Activated CD4-positive, alpha-beta T cell treated with anti-CD3 and anti-CD28 coated beads for 4 hours (primary cell): ENCODE measurements at regions not wholly inside any gene's neighbourhood (a gene's known extent, or its start where the extent isn't known, plus 50 kb on each side); places are given as distances from the start of the nearest gene placed in this dataset.
"Not testable (repeated sequence)": the region's sequence is repeated elsewhere in the genome, so short reads cannot be mapped to it uniquely, and the experiment has no call there.

Source experiments
- DNase-seq, 2 donors: peaks; one replicate each; pipeline ENCODE4 v3.0.0-alpha.2; 2020

- no peak for DNase-seq
Measured at GRCh38 chr5:8676695-8677094, 807.7 kb downstream of the MTRR start.

- no peak for DNase-seq
Measured at GRCh38 chr5:8682381-8682780, 813.4 kb downstream of the MTRR start.

GRCh38 chr5:8683496-8683895, 814.5 kb downstream of the MTRR start:
- DNase-seq, result no peak

DNA sequence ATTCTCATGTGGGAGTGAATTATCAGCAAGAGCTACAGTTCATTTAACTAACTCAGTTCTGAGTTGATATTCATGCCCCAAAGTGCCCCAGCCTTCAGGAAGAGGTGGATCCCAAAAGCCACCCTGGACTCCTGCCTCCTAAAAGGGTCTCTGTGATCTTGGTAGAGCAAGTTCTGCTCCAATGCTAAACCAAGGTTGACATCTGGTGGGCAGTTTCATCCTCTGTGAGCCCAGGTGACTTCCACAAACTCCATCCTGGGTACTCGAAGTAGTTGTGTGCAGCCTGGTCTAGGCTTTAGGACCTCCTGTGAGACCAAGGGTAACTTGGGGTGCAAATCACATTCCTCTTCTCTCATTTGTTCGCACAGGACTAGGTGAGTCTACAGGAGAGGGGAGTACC, 816.8 kb downstream of the MTRR start:
- DNase-seq, result no peak

GRCh38 chr5:8686707-8687106, 817.8 kb downstream of the MTRR start:
- DNase-seq, result no peak

GRCh38 chr5:8689773-8690172, 820.8 kb downstream of the MTRR start:
- DNase-seq, result no peak

GRCh38 chr5:8691221-8691620, 822.3 kb downstream of the MTRR start:
- DNase-seq, result no peak

DNA sequence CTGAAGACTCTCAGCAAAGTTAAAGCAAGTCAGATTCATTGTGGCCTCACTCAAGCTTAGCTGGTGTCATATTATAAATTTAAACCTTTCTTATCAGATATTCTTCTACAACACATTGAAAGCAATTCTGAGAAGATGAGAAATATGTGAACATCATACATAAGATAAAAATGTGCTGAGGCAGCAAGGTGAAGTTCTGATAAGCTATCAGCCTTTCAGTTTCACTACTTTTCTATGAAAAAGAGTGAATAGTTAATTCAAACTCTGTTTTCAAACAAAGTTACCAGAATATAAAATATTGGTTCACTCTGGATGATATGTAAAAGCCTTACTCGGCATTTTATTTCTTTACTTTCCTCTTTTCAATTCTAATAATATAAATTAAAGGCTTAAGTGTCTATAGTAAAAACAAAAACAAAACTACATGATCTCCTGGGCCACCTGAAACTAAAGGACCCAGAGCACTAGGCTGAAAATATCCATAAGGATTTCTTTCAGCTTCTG, 824.4 kb downstream of the MTRR start:
- no peak for DNase-seq

DNA sequence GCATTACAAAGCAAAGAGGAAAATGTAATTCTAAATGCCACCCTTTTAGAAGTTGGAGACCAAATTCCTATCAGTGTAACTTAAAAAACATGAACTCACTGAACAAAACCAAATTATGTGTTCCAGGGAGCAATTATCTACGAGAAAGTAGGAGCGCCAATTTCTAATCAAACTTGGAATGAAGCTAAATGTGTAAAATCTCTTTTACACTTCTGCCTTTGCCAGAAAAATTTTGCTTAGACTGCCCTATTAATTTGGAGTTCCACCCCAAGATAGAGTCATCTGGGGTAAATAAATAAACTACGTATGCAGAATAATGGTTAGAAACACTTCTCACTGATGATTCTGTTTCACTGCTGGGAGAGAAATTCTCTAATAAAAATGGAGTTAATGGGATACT, 825.6 kb downstream of the MTRR start:
- DNase-seq, result no peak

DNA sequence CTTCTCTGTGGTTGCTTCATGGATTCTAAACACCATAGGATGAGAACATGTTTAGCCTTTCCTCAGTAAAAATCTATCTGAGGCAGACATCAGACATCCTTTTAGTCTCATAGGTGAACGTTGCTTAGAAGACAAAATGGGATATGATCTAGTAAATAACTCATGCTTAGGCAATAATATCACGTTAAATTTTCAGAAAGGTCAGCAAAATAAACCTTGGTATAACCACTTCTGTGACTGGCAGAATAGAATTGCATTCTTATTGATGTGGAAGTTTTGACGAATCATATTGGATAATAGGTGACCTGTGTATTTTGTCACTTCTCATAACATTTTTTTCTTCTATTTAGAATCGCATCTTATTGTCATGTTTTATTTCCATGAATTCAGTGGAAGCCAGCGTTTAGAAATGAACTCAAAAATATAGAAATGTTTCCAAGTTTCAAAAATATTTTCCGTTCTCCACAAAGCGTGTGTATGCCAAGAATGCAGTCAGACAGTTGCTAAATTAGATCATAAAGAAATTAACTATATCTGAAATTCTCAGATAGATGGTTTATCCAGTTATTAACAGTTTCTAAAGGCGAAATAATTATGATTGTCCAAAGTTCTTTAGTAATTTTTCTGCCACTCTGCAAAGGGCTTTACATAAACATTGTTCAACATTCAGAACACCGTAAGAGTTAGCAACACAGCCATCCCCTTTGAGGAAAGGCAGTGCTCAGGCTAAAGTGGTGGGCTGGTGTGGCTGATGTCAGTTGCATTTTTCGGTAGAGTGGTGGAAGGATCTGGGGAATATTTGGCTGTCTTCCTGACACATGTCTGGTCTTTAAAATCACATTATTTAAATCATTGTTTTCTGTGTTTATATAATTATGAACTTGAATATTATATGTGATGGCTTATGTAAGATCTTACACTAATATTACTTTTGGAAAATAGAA, 827.2 kb downstream of the MTRR start:
- no peak for DNase-seq

- DNase-seq, result no peak
Measured at GRCh38 chr5:8700222-8700621, 831.3 kb downstream of the MTRR start.

GRCh38 chr5:8700671-8701070, 831.7 kb downstream of the MTRR start:
- no peak for DNase-seq

DNA sequence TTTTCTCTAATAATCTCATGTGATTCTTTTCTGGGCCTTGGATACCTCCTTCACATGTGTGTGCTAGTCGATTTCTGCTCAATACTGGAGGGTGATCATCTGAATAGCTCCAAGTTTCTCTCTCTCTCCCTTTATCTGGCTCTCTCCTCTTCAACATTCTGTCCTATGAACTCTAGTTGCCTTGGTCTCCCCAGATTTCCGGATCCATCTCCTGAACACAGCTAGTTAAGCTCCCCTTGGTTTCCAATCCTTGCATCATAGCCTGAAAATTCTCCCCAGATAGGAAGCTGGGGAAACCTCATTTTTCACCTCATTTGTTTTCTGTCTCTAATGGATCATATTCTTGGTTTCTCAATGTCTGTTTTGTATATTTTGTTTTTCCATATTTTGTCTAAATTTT, 832.3 kb downstream of the MTRR start:
- DNase-seq, result no peak

DNA sequence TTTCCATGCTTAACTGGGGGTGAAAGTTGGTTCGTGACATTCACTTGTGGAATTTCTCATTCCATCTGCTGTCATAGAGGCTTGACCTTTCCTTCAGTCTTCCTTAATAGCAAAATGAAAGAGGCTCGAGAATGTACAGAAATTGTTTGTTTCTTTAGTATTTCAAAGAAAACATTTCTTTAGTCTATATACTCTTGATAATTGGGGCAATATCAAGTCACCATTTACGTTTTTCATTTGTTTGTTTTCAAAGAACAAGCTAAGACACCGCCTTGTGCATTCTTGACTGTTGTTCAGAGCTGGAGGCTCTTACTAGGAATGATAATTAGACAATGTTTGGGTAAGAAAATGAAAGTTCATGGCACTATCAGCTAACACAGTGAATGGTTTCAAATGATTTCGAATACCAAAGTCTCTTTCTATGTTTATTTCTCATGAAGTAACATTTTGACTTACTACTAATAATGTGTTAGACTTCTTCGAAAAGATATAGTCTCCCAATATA, 835.4 kb downstream of the SEMA5A start:
- no peak for DNase-seq

DNA sequence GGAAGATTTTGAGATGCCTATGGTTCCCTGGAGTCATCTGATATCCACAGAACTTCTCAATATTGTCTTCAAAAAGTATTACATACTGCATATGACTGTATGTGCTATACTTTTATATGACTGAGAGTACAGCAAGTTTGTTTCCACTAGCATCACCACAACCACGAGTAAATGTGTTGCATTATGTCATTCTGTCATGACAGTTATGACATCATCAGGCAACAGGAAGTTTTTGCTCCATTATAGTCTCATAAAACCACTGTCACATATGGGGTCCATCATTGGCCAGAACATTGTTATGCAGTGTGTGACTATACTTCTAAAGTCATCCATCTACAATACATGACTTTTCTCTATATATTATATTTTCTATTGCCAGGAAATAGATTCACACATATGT, 831.7 kb downstream of the SEMA5A start:
- no peak for DNase-seq

DNA sequence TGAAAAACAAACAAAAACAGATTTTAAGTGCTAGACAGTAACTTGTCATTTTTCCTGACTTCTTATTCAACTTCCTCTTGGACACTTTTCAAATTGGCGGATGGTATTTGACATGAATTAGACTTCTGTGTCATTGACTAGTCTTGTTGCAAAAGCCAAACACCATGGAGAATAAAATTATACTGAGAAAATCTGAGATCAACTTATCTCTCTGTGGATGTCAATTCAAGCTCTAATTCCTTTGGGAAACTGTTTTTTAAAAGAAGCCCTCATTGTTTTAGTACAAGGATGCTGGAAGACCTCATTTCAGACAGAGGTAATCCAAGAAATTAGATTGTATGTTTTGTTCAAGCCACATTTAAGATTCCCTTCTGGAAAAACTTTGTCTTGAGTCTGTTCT, 831.0 kb downstream of the SEMA5A start:
- no peak for DNase-seq

GRCh38 chr5:8719796-8720195, 826.1 kb downstream of the SEMA5A start:
- DNase-seq, result no peak

GRCh38 chr5:8720506-8720905, 825.4 kb downstream of the SEMA5A start:
- no peak for DNase-seq

DNA sequence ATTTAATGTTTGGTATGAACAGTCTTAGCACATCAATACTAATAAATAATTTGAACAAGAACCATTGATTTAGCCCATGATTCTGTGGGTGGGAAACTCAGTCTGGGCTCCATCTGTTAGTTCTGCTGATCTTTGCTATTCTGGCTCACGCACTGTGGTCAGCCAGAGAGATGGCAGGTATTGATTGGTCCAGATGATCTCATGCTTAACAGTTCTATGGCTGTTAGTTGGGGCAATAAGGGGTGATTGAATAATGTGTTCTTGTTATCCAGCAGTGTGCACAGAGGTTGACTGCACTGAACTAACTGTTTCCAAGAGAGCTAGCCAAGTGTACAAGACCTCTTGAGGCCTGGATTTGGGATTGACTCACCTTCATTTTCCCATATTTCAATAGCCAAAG, 824.3 kb downstream of the SEMA5A start:
- no peak for DNase-seq

DNA sequence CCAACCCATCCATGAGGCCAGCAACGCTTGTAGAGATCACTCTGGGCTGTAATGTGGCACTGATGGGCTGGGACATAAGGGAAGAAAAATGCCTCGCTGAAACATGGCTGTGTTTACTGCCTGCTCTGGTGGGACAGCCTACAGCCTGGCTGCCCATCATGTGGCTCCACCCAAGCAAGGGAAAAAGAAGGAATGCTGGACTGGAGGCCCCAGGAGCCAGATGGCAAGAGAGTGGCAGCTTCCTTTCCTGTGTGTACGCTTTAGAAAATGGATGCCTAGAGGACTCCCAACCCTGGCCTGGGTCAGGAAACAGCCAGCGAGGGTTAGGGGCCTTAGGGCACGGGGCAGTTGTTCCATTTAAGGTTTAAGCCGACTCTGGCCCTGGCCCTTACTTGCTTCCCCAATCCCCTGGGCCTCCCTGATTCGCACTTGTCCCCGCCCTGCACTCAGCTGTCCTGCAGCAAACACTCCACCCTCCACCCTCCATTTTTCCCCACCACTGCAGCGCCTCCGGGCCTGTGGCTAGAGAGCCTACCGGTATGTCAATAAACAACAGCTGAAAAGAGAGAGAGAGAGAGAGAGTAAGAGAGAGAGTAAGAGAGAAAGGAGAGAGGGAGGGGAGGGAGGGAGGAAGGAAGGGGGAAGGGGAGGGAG, 819.4 kb downstream of the SEMA5A start:
- DNase-seq, result no peak

DNA sequence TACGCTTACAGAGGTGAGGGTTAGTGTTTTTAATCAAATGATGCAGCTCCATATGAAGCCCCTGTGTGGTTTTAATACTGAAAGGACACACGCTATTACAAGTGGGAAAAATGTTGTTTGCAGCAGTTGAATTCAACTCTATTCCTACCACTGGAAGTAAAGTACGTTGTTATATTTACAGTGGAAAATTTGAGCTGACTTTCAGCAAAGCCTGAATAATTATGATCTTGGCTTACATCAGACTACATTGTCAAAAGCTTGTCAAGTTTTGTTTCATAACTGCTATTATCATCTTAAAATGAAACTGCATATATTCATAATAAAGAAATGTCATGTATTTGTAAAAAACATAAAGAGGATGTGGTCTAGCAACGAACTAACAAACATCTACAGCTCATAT, 818.5 kb downstream of the SEMA5A start:
- no peak for DNase-seq

GRCh38 chr5:8729437-8729836, 816.4 kb downstream of the SEMA5A start:
- no peak for DNase-seq

DNA sequence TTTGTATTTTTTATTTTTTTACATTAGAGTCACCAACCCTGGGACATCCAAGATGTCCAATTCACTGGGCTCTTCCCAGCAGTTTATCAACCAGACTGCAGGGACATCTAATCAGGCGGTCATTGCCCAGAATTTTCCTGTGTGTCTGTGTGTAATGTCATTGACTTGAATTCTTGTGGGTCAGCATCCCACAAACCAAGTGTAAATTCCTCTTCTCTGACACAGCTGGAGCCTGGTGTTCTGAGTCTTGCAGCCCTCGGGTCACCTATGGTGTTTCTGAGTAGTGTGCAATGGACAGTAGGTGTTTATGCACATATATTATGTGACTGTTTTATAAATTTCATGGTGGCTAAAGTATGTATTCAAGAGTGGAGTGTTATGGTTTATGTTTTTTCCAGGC, 815.7 kb downstream of the SEMA5A start:
- no peak for DNase-seq

GRCh38 chr5:8731110-8731509, 814.8 kb downstream of the SEMA5A start:
- not testable (repeated sequence) for DNase-seq
